H1 (cell line): ENCODE measurements at regions not wholly inside any gene's neighbourhood (a gene's known extent, or its start where the extent isn't known, plus 50 kb on each side); places are given as distances from the start of the nearest gene placed in this dataset.

ENCODE experiments used
- CTCF ChIA-PET: fragments of 300-600 bp; sonication (Branson Sonifier 250); formaldehyde crosslinking; loops from one replicate; lab custom pipeline; 2021; ENCODE audit not compliant: partially characterized antibody; lab: Charles Lee
- POLR2A ChIA-PET: fragments of 300-600 bp; sonication (Branson Sonifier 250); formaldehyde crosslinking; loops from one replicate; lab custom pipeline; 2021; ENCODE audit warnings: inconsistent platforms; ENCODE audit not compliant: partially characterized antibody; lab: Charles Lee
- DNase-seq, 2 experiments: peaks; one replicate each; pipeline versions ENCODE4 v3.0.0 to v3.0.0-alpha.2; 2010 to 2022; ENCODE audit warnings: low spot score in 2 of 2, low read depth in 1 of 2, mixed read lengths in 1 of 2
- FAIRE-seq: peaks from 2 replicates; lab custom pipeline; 2011; peaks lifted over from hg19 to GRCh38; lab: Jason Lieb, UNC
- H2AFZ ChIP-seq: 2 replicates; pipeline ENCODE4 v1.8.1; 2012; ENCODE audit warnings: low read length, inconsistent platforms
- H2AK5ac ChIP-seq: 2 replicates; pipeline ENCODE4 v1.6.1; 2013; ENCODE audit warnings: low read depth, low read length
- H2BK120ac ChIP-seq: replicated peaks from 2 replicates; pipeline ENCODE3; 2013; ENCODE audit warnings: low read depth, low read length, inconsistent platforms
- H2BK12ac ChIP-seq: 2 replicates; pipeline ENCODE4 v1.6.1; 2013; ENCODE audit warnings: low read depth, low read length
- H2BK15ac ChIP-seq: 2 replicates; pipeline ENCODE4 v1.6.1; 2013; ENCODE audit warnings: low read length
- H2BK20ac ChIP-seq: 2 replicates; pipeline ENCODE4 v1.6.1; 2013; ENCODE audit warnings: low read length
- H2BK5ac ChIP-seq: 2 replicates; pipeline ENCODE4 v1.6.1; 2013; ENCODE audit warnings: low read depth, low read length
- H3K14ac ChIP-seq: 2 replicates; pipeline ENCODE4 v1.6.1; 2013; ENCODE audit warnings: inconsistent platforms; ENCODE audit not compliant: insufficient read length
- H3K18ac ChIP-seq: 2 replicates; pipeline ENCODE4 v1.6.1; 2013; ENCODE audit warnings: low read length; ENCODE audit errors: extremely low read depth
- H3K23ac ChIP-seq: 2 replicates; pipeline ENCODE4 v1.6.1; 2013; ENCODE audit warnings: inconsistent platforms; ENCODE audit not compliant: insufficient read length
- H3K23me2 ChIP-seq: 2 replicates; pipeline ENCODE4 v1.6.1; 2013; ENCODE audit warnings: low read depth, low read length
- H3K27ac ChIP-seq: 2 replicates; pipeline ENCODE4 v1.6.1; 2011; ENCODE audit warnings: low read depth, low read length, inconsistent platforms
- H3K27me3 ChIP-seq, 4 experiments: replicated peaks in 1 of 4; 1 replicate in 1 of 4; 2 replicates in 3 of 4; pipeline versions ENCODE4 v1.6.1 to v1.8.1; 2011 to 2013; ENCODE audit warnings: low read length in 3 of 4, mild to moderate bottlenecking in 3 of 4, inconsistent platforms in 2 of 4, mixed read lengths in 2 of 4, moderate library complexity in 1 of 4; ENCODE audit not compliant: control insufficient read depth in 3 of 4, insufficient read depth in 3 of 4; ENCODE audit errors: extremely low read depth in 1 of 4
- H3K36me3 ChIP-seq, 4 experiments: 2 replicates each; pipeline versions ENCODE4 v1.6.1 to v1.8.1; 2011 to 2013; ENCODE audit warnings: mild to moderate bottlenecking in 4 of 4, low read length in 3 of 4, moderate library complexity in 2 of 4, control low read depth in 1 of 4, inconsistent platforms in 1 of 4; ENCODE audit not compliant: insufficient read depth in 4 of 4, control insufficient read depth in 2 of 4
- H3K4ac ChIP-seq: replicated peaks from 2 replicates; pipeline ENCODE3; 2013; ENCODE audit warnings: low read length, low read depth, mixed read lengths, inconsistent platforms; ENCODE audit not compliant: insufficient read length
- H3K4me1 ChIP-seq, 4 experiments: replicated peaks in 1 of 4; 1 replicate in 1 of 4; 2 replicates in 3 of 4; pipeline versions ENCODE4 v1.6.1 to v1.8.1; 2011 to 2013; ENCODE audit warnings: low read length in 3 of 4, inconsistent platforms in 2 of 4, mixed read lengths in 1 of 4; ENCODE audit not compliant: insufficient read depth in 4 of 4, control insufficient read depth in 3 of 4
- H3K4me2 ChIP-seq, 2 experiments: 2 replicates each; pipeline versions ENCODE4 v1.6.1 to v1.8.1; 2011 to 2013; ENCODE audit warnings: low read depth in 2 of 2, low read length in 2 of 2, control low read depth in 1 of 2, inconsistent platforms in 1 of 2, mild to moderate bottlenecking in 1 of 2; ENCODE audit not compliant: insufficient read depth in 1 of 2
- H3K4me3 ChIP-seq, 4 experiments: fragments of 200-600, 300-600 bp in 1 of 4; sonication (generic), shearing (Covaris generic), sonication (Bioruptor Twin) in 1 of 4; 2 replicates each; pipeline versions ENCODE4 v1.5.1 to v1.8.1; 2011 to 2016; ENCODE audit warnings: low read length in 4 of 4, low read depth in 3 of 4, control low read depth in 2 of 4, inconsistent platforms in 2 of 4, mild to moderate bottlenecking in 2 of 4, mixed read lengths in 1 of 4, moderate library complexity in 1 of 4; ENCODE audit not compliant: insufficient read depth in 2 of 4; ENCODE audit errors: extremely low read depth in 1 of 4
- H3K56ac ChIP-seq: replicated peaks from 2 replicates; pipeline ENCODE3; 2013; ENCODE audit warnings: low read depth, mild to moderate bottlenecking, mixed read lengths, low read length, inconsistent platforms; ENCODE audit not compliant: insufficient read length
- H3K79me1 ChIP-seq: 2 replicates; pipeline ENCODE4 v1.6.1; 2013; ENCODE audit warnings: low read depth, low read length, control low read depth
- H3K79me2 ChIP-seq, 2 experiments: 2 replicates each; pipeline versions ENCODE4 v1.6.1 to v1.8.1; 2012 to 2013; ENCODE audit warnings: low read length in 2 of 2, mild to moderate bottlenecking in 2 of 2, inconsistent platforms in 1 of 2; ENCODE audit not compliant: insufficient read depth in 2 of 2, control insufficient read depth in 1 of 2
- H3K9ac ChIP-seq, 4 experiments: replicated peaks in 1 of 4; 1 replicate in 1 of 4; 2 replicates in 3 of 4; pipeline versions ENCODE4 v1.6.1 to v1.8.1; 2011 to 2013; ENCODE audit warnings: low read depth in 3 of 4, low read length in 3 of 4, control low read depth in 2 of 4, mild to moderate bottlenecking in 2 of 4, moderate library complexity in 2 of 4, inconsistent platforms in 1 of 4; ENCODE audit errors: extremely low read depth in 1 of 4
- H3K9me3 ChIP-seq, 2 experiments: 2 replicates each; pipeline versions ENCODE4 v1.6.1 to v1.8.1; 2012 to 2013; ENCODE audit warnings: mild to moderate bottlenecking in 2 of 2, moderate library complexity in 2 of 2, control low read depth in 1 of 2, inconsistent platforms in 1 of 2, low read depth in 1 of 2, low read length in 1 of 2, mixed read lengths in 1 of 2; ENCODE audit not compliant: insufficient read depth in 2 of 2
- H4K20me1 ChIP-seq, 2 experiments: replicated peaks in 1 of 2; 2 replicates each; pipeline versions ENCODE3 to v1.8.1; 2011 to 2013; ENCODE audit warnings: inconsistent platforms in 2 of 2, low read length in 2 of 2, mild to moderate bottlenecking in 1 of 2; ENCODE audit not compliant: insufficient read depth in 2 of 2, control insufficient read depth in 1 of 2
- H4K5ac ChIP-seq: 2 replicates; pipeline ENCODE4 v1.6.1; 2013; ENCODE audit warnings: low read length, low read depth, mixed read lengths, inconsistent platforms; ENCODE audit not compliant: insufficient read length
- H4K8ac ChIP-seq: 2 replicates; pipeline ENCODE4 v1.8.0; 2013; ENCODE audit warnings: mild to moderate bottlenecking, moderate library complexity, low read length, inconsistent platforms; ENCODE audit not compliant: insufficient read depth; ENCODE audit errors: extremely low read depth
- H4K91ac ChIP-seq: replicated peaks from 2 replicates; pipeline ENCODE3; 2013; ENCODE audit warnings: low read length, mixed read lengths, inconsistent platforms; ENCODE audit not compliant: insufficient read length
- BACH1 ChIP-seq: IDR thresholded peaks from 2 replicates; pipeline ENCODE4 v1.6.1; 2012; ENCODE audit warnings: low read length, improper control_type of control experiment
- JUND ChIP-seq: IDR thresholded peaks from 2 replicates; pipeline ENCODE4 v1.6.1; 2011; ENCODE audit warnings: mild to moderate bottlenecking, improper control_type of control experiment, low read length
- KDM1A ChIP-seq: fragments of 200-600, 300-600 bp; sonication (generic); IDR thresholded peaks from 2 replicates; pipeline ENCODE4 v1.7.1; 2016; ENCODE audit warnings: mild to moderate bottlenecking, low read length, borderline replicate concordance
- POLR2A ChIP-seq, 2 experiments: IDR thresholded peaks; 1 replicate in 1 of 2; 2 replicates in 1 of 2; pipeline ENCODE4 v1.6.1; 2011; ENCODE audit warnings: low read depth in 2 of 2, low read length in 2 of 2, mild to moderate bottlenecking in 2 of 2; ENCODE audit errors: control extremely low read depth in 1 of 2
- SIN3A ChIP-seq, 2 experiments: IDR thresholded peaks in 1 of 2; conservative IDR thresholded peaks in 1 of 2; 2 replicates each; pipeline ENCODE4 v1.6.1; 2011 to 2012; ENCODE audit warnings: low read length in 2 of 2, improper control_type of control experiment in 1 of 2, low read depth in 1 of 2, mild to moderate bottlenecking in 1 of 2
- SIX5 ChIP-seq: IDR thresholded peaks from 2 replicates; pipeline ENCODE4 v1.6.1; 2011; ENCODE audit warnings: mild to moderate bottlenecking, low read depth, low read length
- WGBS, 2 experiments: shearing (Covaris generic) in 1 of 2; methylation state at CpG; one replicate each; pipeline versions ENCODE4 v1.1.6 to v1.1.7; 2013 to 2015; ENCODE audit warnings: low lambda C conversion rate in 2 of 2, mixed read lengths in 2 of 2, inconsistent platforms in 1 of 2, low coverage in 1 of 2, missing lambda C conversion rate in 1 of 2; ENCODE audit not compliant: insufficient replicate concordance in 2 of 2, insufficient coverage in 1 of 2, insufficient read length in 1 of 2; ENCODE audit errors: extremely low coverage in 1 of 2, missing lambda C conversion rate in 1 of 2; 5-methylcytosine and 5-hydroxymethylcytosine counted together
- TF ChIP-seq, protein P1 (sequence below): IDR thresholded peaks from 2 replicates; pipeline ENCODE4 v1.6.1; 2012; ENCODE audit warnings: inconsistent platforms
- TF ChIP-seq, protein P2 (sequence below), 3 experiments: IDR thresholded peaks; 1 replicate in 2 of 3; 2 replicates in 1 of 3; pipeline versions ENCODE4 v1.5.1 to v1.6.1; 2011; ENCODE audit warnings: low read length in 3 of 3, mild to moderate bottlenecking in 3 of 3, inconsistent platforms in 2 of 3, low read depth in 1 of 3, moderate library complexity in 1 of 3; ENCODE audit not compliant: insufficient read depth in 1 of 3; ENCODE audit errors: control extremely low read depth in 1 of 3

DNA sequence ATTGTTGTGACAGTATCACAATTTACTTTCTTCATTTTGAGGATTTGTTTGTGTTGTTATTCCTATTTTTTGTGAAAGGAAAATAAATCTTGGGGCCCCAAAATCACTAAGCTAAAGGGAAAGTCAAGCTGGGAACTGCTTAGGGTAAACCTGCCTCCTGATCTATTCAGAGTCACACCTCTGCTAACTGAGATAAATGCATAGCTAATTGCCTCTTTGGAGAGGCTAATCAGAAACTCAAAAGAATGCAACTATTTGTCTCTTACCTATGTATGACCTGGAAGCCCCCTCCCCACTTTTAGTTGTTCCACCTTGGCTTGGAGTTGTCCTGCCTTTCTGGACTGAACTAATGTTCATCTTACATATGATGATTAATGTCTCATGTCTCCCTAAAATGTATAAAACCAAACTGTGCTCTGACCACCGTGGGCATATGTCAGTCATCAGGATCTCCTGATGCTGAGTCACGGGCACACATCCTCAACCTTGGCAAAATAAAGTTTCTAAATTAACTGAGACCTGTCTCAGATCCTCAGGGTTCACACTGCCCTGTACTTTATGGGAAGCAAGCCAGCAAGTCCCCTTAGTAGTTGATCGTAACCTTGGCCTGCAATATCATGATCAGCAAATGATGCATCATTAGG is 523.2 kb upstream of the GOLIM4 start:
- Histone ChIP-seq H3K9me3 (no peaks in the 10 kb centered on the region), H4K20me1 (no peaks in the 10 kb centered on the region), H2AFZ (no peak overlapping the region), H3K4me1 (peaks cover 6 to 40% (median 21%) of the 10 kb centered on the region in 4 experiments; a peak in 6 of 7 replicates), H3K4ac (peak overlapping the region; percentile 6), H3K56ac (no peak overlapping the region), H3K18ac (peak overlapping the region; percentile 41; the same call in 1 of the 2 replicates), H3K14ac (no peak overlapping the region), H3K79me2 (no peaks in the 10 kb centered on the region), H3K27ac (peak overlapping the region; percentile 18; the same call in 1 of the 2 replicates), H2AK5ac (no peak overlapping the region), H3K79me1 (no peaks in the 10 kb centered on the region), H2BK5ac (peak overlapping the region; percentile 32; the same call in 1 of the 2 replicates), H3K4me2 (peak overlapping the region in 1 of 2 experiments; percentile 35; a peak in 1 of 4 replicates), H3K23me2 (no peaks in the 10 kb centered on the region), H2BK120ac (peak overlapping the region; percentile 8), H4K8ac (no peak overlapping the region), H3K27me3 (no peaks in the 10 kb centered on the region), H3K23ac (no peak overlapping the region), H2BK15ac (no peak overlapping the region), H4K5ac (peak overlapping the region; percentile 41), H2BK20ac (peak overlapping the region; percentile 88), H3K4me3 (no peak overlapping the region), H2BK12ac (peak overlapping the region; percentile 20; the same call in 1 of the 2 replicates), H3K9ac (no peak overlapping the region), H3K36me3 (no peaks in the 10 kb centered on the region), H4K91ac (peak overlapping the region; percentile 45)
- WGBS, 2 experiments, result 75% methylated on average over 3 of the region's 3 CpGs; no CpG with 5 or more reads in 1 of the 2 experiments
- FAIRE-seq (peak; percentile 48), DNase-seq (no peak)
- POLR2A ChIA-PET, result interaction anchor here (0.7 kb wide), 1 partner anchor 71 kb away, joined by 3 read pairs; no protein-coding TSS in a partner anchor
- CTCF ChIA-PET, result interaction anchor here (1.0 to 6.8 kb wide), 11 partner anchors 12 to 407 kb away, joined by 3 to 64 read pairs (median 19); no protein-coding TSS in a partner anchor
- TF ChIP-seq SIX5, result no peak
- no peak for TF ChIP-seq JUND
- TF ChIP-seq, protein P1, sequence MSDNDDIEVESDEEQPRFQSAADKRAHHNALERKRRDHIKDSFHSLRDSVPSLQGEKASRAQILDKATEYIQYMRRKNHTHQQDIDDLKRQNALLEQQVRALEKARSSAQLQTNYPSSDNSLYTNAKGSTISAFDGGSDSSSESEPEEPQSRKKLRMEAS, result no peak
- TF ChIP-seq SIN3A (conservative IDR thresholded peaks at IDR 0.05 in 1 of 2, IDR thresholded peaks at IDR 0.05 in 1 of 2; ENCODE audit: low read depth in 1 of 2, low read length in 2 of 2), result no peak
- TF ChIP-seq, protein P2, sequence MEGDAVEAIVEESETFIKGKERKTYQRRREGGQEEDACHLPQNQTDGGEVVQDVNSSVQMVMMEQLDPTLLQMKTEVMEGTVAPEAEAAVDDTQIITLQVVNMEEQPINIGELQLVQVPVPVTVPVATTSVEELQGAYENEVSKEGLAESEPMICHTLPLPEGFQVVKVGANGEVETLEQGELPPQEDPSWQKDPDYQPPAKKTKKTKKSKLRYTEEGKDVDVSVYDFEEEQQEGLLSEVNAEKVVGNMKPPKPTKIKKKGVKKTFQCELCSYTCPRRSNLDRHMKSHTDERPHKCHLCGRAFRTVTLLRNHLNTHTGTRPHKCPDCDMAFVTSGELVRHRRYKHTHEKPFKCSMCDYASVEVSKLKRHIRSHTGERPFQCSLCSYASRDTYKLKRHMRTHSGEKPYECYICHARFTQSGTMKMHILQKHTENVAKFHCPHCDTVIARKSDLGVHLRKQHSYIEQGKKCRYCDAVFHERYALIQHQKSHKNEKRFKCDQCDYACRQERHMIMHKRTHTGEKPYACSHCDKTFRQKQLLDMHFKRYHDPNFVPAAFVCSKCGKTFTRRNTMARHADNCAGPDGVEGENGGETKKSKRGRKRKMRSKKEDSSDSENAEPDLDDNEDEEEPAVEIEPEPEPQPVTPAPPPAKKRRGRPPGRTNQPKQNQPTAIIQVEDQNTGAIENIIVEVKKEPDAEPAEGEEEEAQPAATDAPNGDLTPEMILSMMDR (IDR thresholded peaks at IDR 0.05; ENCODE audit: control extremely low read depth in 1 of 3, insufficient read depth in 1 of 3, low read depth in 1 of 3, low read length in 3 of 3), result no peak
- no peak for TF ChIP-seq KDM1A
- no peak for TF ChIP-seq POLR2A (IDR thresholded peaks at IDR 0.05; ENCODE audit: control extremely low read depth in 1 of 2, low read depth in 2 of 2, low read length in 2 of 2)
- no peak for TF ChIP-seq BACH1
